ENCODE measurements at regions not wholly inside any gene's neighbourhood (a gene's known extent, or its start where the extent isn't known, plus 50 kb on each side); places are given as distances from the start of the nearest gene placed in this dataset.
"Not testable (repeated sequence)": the region's sequence is repeated elsewhere in the genome, so short reads cannot be mapped to it uniquely, and the experiment has no call there.

DNA sequence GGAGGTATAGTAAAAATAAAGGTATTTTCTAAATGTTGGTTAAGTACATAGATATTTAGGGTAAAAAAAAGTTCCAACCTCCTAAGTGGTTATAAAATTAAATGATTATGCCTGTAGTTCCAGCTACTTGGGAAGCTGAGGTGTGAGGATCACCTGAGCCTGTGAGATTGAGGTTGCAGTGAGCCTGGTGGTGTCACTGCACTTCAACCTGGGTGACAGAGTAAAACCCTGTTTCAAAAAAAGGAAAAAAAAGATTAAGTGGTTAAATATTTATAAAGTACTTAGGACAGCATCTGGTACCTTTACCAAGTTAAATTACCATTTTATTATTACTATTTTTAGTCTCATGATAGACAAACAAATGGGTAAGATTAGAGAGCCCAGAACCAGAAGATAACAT lies 1801.0 kb downstream of the C4orf33 start:
- FAIRE-seq: no peak

DNA sequence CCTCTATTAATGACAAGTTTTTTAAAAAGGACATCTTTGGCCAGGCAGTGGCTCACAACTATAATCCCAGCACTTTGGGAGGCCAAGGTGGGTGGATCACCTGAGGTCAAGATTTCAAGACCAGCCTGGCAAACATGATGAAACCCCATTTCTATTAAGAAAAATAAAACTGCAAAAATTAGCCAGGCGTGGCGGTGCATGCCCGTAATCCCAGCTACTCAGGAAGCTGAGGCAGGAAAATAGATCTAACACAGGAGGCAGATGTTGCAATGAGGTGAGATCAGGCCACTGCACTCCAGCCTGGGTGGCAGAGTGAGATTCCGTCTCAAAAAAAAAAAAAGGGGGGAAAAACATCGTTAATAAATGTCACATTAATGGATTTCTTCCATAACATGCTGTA lies 1805.4 kb downstream of the C4orf33 start:
- FAIRE-seq: no peak

DNA sequence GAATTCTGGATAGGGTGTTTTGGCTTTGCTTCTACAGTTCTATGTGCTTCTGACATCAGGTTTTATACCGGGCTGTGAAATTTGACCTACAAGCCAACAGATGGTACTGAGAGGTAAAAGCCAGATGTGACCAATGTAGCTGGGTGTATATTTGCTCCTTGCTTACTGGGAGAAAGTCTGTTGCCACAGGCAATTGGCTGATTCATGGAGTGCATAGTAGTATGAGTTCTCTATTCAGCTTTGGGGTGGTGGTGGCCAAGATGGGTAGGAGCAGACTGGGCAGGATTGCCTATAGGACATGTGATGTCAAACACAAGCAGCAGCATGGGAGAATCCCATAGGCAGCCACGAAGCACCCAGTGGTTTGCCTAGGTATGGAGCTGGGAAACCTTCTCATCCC lies 1827.0 kb downstream of the C4orf33 start:
- FAIRE-seq: no peak

- FAIRE-seq: no peak
Observed at GRCh38 chr4:130955520-130955919, 1859.6 kb downstream of the C4orf33 start.

GRCh38 chr4:130985371-130985770 lies 1889.4 kb downstream of the C4orf33 start:
- FAIRE-seq: no peak

DNA sequence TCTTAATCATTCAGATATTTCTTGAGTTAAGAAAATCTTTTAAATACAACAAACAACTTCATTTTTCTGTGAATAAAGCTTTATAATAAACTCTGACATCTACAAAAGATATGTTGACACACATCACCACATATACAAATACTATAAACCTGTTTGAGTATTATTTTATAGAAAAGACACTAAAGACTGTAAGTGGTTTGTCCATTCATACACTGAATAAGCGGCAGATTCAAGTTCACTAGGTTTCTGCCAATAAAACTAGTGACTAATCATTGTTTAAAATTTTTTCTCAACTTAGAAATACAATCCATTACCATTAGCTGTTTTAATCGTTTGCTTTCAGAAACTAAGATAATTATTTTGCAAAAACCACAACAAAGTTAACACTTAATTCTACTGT lies 1900.0 kb downstream of the C4orf33 start:
- FAIRE-seq: no peak

GRCh38 chr4:131001371-131001770 lies 1905.4 kb downstream of the C4orf33 start:
- FAIRE-seq: no peak

DNA sequence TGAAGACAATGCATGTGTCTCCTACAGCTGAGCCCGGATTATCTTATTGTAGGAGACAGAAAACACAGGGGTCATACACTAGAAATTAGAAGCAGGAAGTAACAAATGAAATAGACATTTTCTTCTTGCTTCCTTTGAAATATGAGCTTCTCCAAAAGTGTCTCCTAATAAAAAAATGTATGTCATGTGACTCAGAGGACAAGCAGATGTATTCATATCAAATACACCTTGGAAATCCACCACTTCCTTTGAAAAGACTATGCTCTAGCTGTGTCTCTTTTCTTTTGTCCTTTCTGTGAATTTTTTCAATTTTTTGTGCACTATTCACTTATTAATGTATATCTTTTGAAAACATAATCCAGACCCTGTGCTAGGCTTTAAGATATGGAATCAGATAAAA lies 1906.2 kb downstream of the C4orf33 start:
- no peak for FAIRE-seq

- no peak for FAIRE-seq
Observed at GRCh38 chr4:131006388-131006787, 1910.4 kb downstream of the C4orf33 start.

GRCh38 chr4:131011961-131012360 lies 1916.0 kb downstream of the C4orf33 start:
- not testable (repeated sequence) for FAIRE-seq

DNA sequence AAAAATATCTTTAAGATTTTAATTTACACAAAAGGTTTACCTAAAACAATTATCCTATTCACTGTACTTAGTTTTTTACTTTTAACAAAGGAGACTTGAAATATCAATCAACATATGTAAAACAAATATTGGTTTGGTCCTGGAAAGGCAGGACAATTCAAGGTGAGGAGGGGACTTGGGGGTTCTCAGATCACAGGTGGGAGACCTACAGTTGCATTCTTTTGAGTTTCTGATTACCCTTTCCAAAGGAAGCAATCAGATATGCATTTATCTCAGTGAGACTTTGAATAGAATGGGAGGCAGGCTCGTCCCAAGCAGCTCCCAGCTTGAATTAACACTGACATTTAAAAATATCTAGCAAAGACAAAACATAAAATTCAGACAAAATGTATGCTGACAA lies 1917.3 kb downstream of the C4orf33 start:
- no peak for FAIRE-seq

- FAIRE-seq: no peak
Observed at GRCh38 chr4:131026771-131027170, 1930.8 kb downstream of the C4orf33 start.

DNA sequence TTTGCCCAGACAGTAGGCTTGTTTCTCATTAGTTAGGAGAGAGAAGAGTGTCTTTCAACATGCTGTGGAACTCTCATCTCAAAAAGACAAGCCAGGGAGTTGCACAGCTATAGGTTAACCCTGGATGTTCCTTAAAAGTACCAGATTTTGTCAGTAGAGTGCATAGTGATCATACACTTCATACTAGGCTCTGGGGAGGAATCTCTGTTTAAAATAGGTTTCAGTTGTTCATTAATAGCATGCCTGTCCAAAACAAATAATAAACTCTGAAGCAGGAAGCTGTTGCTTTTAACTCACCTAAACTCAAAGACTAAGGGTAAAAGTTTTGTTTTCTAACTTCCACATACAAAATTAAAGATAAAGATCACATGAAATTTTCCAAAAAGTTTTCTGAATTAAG lies 1948.4 kb downstream of the C4orf33 start:
- no peak for FAIRE-seq

GRCh38 chr4:131046821-131047220 lies 1950.9 kb downstream of the C4orf33 start:
- no peak for FAIRE-seq

GRCh38 chr4:131052646-131053045 lies 1956.7 kb downstream of the C4orf33 start:
- no peak for FAIRE-seq

DNA sequence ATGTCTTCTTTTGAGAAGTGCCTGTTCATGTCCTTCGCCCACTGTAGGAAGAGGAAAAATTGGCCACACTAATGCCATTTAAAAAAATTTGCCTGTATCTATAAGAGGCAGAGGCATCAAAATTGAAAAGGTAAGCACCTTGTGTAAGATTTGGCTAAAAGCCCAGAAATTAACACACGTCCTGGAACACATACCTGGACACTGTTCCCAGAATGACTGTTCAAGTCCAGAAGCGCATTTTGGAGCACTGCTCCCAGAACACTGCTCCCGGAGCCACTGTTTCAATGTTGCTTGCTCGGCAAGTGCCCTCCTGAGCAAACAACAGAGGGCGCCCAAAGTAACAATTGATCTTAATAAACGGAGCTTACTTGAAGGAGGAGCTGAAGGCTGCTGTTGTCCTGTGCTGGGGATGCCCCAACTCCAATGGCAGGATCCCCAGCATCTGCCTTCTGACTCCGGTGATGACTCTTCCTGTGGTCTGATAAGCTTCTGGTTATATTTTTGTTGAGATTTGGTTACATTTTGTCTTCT lies 1958.6 kb downstream of the C4orf33 start:
- no peak for FAIRE-seq

DNA sequence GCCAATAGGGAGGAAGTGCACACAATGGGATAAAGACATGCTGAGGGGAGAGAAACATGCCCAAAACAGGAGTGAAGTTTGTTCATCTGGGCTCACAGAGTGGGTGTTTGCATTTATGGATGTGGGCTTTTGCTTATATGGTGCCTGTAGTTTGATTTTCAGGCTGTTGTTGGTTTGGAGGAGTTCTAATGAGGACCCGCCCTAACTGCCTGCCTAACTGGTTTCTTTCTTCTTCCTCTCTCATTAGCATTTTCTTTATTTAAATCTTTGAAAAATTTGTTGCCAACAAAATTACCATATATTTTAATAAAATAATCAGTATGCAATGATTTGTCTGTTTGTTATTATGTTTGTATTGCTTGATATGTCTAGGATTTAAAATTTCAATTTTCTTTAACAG lies 1965.8 kb downstream of the C4orf33 start:
- FAIRE-seq: no peak

DNA sequence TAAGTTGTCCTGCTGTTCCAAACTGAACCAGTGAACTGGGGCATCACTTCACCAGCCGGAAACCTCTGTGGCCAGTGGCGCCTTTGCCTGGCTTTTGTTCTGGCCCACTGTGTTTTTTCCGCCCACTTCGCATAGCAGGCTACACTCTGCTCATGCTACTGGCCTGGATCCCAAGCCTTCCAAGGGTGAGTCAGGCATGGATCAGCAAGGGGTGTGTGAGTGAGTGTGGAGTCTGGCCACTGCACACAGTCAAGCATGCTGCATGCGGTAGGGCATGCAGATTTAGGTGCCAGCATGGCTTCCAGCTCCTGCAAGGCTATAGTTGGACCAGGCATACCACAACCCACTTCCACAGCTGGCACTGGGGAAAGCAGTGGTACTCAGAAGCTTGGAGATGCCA lies 1967.9 kb downstream of the C4orf33 start:
- FAIRE-seq: no peak

DNA sequence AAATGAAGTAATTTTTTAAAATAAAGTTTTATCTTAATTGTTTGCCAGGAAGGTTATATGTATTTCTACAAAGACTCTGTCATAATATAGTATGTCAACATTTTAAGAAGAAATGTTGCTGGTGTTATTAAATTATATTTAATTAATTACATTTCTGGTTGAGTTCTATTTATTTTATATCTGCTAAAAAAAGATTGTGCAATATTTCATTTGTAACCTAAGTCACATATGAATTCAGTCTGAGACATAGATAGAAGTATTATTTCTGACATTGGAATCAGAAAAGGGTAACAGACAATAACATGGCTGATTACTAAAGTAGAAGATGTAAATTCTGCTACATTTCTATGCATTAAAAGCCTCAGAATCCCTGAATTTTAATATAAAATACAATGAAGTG lies 1985.1 kb downstream of the C4orf33 start:
- no peak for FAIRE-seq

GRCh38 chr4:131084997-131085396 lies 1989.0 kb downstream of the C4orf33 start:
- FAIRE-seq: no peak

DNA sequence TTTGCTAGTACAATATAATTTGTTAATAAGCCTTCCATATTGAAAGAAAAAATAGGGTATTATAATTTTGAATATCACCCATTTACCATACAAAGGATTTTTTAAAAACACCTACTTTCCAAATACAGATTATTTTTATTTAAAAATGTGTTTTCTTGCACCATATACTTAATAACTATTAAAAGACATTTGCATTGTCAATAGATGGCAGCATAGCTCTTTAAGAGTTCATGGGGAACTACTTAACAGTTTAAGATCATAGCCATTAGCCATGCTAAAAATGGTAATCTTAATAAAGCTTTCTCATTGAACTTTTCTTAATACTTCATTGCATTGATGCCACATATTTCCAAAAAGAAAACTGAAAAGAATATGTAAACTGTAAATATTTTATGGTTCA lies 1995.9 kb downstream of the C4orf33 start:
- peak; percentile 69 for FAIRE-seq

DNA sequence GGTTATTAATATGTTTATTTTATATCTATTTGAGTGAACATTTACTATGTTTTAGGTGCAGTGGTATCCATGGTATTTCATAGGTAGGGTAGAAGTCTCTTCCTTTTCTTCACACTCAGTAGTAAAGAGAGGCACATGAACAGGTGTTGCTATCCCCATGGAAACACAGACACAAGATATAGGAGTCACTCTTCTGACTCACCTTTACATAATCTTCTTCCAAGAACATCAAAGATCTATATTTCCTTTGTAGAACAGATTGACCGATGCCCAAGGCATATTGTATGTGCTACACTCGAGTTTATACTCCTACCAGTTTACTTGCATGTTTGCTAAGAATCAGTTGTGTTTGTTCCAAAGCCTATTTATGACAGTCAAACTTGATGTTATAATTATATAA lies 1997.4 kb downstream of the C4orf33 start:
- no peak for FAIRE-seq

DNA sequence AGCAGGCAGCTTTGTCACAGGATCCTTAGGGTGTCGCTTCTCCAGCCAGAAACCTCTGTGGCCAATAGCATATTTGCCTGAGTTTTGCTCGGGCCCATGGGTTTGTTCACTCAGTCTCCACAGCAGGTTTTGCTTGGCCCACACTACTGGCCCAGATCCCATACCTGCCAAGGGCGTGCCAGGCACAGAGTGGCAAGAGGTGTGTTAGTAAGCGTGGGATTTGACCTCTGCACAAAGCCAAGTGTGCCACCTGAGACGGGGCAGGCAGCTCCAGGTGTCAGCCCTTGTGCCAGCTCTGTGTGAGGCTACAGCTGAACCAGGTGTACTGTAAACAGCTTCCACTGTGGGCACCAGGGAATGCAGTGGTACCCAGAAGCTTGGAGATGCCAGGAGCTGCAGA lies 2003.0 kb downstream of the C4orf33 start:
- no peak for FAIRE-seq

- FAIRE-seq: no peak
Observed at GRCh38 chr4:131113273-131113672, 2017.3 kb downstream of the C4orf33 start.

GRCh38 chr4:131113704-131114103 lies 2017.8 kb downstream of the C4orf33 start:
- no peak for FAIRE-seq

GRCh38 chr4:131119661-131120060 lies 2023.7 kb downstream of the C4orf33 start:
- FAIRE-seq: no peak
